SH-SY5Y (cell line): ENCODE measurements at regions not wholly inside any gene's neighbourhood (a gene's known extent, or its start where the extent isn't known, plus 50 kb on each side); places are given as distances from the start of the nearest gene placed in this dataset.

Experiments used
- GATA2 ChIP-seq: IDR thresholded peaks from 2 replicates; pipeline ENCODE4 v1.6.1; 2011; ENCODE audit warnings: mild to moderate bottlenecking, low read depth, low read length
- GATA3 ChIP-seq: IDR thresholded peaks from 2 replicates; pipeline ENCODE4 v1.6.1; 2011; ENCODE audit warnings: low read depth, mild to moderate bottlenecking, low read length, moderate library complexity

DNA sequence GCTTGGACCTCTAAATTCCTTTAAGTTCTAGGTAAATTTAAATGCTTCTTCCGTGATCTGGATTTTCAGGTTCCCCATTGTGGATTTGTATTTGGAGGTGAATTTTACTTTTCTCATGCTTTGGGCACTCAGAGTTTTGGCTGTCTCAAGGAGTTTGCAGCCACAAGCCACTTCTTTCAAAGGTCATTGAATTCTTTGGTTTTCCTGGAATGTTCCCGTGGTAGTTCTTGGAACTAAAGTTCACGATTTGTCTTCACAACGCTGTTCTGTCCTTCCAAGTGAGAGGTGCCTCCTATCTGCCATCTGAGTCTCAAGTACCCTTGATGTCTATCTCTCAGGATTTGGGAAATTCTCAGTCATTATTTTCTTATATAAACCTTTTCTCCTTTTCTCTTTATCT, 1438.7 kb upstream of the ZEB2 start:
- TF ChIP-seq GATA2 (no peak), GATA3 (no peak)
